ENCODE measurements at regions not wholly inside any gene's neighbourhood (a gene's known extent, or its start where the extent isn't known, plus 50 kb on each side); places are given as distances from the start of the nearest gene placed in this dataset.

DNA sequence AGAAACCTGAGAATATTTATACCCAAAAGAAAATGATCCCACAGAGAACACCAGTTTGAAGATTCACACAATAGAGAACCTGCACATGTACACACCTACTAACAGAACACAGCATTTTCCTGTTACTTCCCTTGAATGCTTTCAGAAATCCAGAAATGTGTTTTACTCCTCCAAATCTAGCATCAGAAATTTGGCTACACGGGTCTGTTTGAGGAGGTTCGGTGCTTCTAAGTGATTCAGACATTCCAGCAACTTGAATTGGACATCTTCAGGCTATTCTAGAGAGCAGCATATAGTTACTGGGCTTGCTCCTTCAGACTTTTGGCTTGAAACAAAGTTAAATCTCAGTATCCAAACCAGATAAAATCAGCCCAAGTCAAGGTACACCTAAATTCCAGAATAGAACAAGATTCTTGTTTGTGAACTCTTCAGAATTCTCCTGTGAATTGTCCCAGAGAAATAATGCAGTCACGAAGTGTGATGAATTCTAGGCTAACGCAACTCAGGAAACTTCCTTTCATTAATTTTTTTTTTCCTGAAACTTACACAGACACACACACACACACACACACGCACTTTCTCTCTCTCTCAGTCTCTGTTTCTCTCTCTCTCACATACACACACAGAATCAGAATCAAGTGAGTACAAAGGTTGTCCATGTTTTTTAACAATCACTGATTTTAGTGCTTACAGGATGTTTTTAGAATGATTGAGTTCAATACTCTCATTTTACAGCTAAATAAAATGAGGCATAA, 278.4 kb upstream of the SNX7 start:
- DNase-seq (ENCODE audit: low read depth in 2 of 2) = no peak

- DNase-seq (ENCODE audit: low read depth in 2 of 2) = no peak
Observed at GRCh38 chr1:98382586-98382985, 278.9 kb upstream of the SNX7 start.

DNA sequence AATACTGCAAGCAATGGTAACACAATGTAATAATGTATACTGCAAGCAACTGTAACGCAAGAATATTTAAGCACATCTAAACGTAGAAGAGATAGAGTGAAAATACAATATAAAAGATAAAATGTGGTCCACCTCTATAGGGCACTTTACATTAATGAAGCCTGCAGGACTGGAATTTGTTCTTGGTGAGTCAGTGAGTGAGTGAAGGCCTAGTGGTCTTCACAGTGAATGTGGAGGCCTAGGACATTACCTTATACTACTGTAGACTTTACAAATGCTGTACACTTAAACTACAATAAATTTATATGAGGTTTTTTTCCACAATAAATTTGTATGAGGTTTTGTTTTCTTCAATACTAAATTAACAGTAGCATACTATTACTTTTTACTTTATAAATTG, 287.4 kb upstream of the SNX7 start:
- no peak for DNase-seq (ENCODE audit: low read depth in 2 of 2)

DNA sequence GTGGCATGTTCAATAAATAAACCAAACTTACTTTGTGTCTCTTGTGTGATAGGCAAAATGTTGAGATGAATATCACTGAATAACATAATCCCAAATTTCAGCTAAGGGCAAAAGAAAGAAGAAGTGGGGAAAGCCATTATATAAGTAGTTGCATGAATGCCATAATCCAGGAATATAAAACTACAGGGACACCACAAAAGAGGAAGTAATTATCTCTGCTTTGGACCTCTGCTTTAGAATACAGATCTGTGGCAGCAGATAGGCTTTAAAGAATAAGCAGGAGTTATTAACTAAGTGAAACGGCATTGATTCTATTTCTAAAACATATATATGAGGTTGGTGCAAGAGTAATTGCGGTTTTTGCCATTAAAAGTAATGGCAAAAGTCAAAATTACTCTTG, 288.5 kb upstream of the SNX7 start:
- DNase-seq (ENCODE audit: low read depth in 2 of 2) = no peak

DNA sequence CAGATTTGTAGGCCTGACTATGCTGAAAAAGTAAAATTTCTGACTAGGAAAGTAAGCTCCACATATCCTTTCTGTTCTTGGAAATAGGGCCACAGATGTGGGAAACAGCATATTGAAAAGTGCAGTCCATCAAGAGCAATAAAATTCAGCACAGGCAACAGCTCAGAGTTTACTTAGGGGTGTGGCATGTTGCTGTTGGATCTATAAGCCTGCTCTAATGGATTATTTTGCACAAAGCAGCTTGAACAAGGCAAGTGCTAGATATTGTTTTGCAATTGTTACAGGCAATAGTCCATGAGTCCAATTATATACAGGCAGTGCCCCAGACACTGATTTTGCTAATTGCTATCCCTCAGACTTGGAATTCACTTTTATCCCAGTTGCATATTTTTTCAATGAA, 289.8 kb upstream of the SNX7 start:
- DNase-seq (ENCODE audit: low read depth in 2 of 2) = no peak

DNA sequence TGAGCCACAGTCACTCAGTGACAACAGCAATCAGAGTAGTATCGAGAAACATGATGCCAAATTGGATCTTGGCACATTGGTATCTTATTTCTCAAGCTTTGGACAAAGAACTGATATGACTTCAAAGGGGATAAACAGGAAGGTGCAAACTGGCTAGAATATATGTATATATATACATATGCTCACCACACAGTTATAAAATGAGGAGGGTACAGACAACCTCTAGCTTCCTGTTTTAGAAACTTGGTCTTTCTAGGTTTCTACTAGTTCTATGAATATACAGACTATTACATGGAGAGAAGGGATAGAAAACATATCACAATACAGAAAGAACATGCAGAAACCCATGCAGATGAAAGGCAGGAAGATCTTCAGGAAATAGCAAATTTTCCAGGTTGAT, 292.1 kb upstream of the SNX7 start:
- DNase-seq (ENCODE audit: low read depth in 2 of 2) = no peak

DNA sequence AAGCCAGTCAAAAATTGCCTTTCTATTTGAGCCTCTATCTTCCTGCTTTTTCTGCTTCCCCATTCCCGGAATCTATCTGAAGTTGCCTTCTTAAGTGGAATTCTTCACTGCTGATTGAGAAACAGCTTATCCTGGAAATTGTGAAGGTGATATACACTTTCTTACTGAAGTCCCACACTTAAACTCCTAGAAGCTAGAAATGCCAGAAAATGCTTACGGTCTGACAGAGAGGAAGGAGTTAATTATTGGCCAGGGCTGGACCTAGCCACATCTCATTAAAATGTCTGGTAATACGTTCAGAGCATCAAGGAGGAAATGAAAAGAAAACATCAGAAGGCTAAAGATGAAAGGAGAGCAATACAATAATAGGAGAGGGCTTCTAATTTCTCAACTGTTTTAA, 292.5 kb upstream of the SNX7 start:
- DNase-seq (ENCODE audit: low read depth in 2 of 2) = no peak

- no peak for DNase-seq (ENCODE audit: low read depth in 2 of 2)
Observed at GRCh38 chr1:98367426-98367825, 294.1 kb upstream of the SNX7 start.

DNA sequence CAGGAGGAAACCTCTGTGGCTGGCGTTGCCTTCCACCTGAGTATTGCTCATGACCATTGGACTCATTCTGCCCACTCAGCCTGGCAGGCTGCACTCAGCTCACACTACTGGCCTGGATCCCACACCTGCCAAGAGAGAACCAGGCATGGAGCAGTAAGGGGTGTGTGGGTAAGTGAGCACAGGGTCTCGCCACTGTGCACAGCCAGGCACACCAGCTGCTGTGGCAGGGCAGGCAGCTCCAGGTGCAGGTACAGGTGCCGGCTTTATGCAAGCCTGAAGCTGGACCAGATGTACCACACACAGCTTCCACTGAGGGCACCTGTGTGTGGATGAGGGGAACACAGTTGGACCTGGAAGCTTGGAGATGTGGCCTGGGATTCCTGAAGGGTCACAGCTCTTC, 295.2 kb upstream of the SNX7 start:
- no peak for DNase-seq (ENCODE audit: low read depth in 2 of 2)

- DNase-seq (ENCODE audit: low read depth in 2 of 2) = no peak
Observed at GRCh38 chr1:98364544-98364943, 297.0 kb upstream of the SNX7 start.

- no peak for DNase-seq (ENCODE audit: low read depth in 2 of 2)
Observed at GRCh38 chr1:98360864-98361263, 300.7 kb upstream of the SNX7 start.

DNA sequence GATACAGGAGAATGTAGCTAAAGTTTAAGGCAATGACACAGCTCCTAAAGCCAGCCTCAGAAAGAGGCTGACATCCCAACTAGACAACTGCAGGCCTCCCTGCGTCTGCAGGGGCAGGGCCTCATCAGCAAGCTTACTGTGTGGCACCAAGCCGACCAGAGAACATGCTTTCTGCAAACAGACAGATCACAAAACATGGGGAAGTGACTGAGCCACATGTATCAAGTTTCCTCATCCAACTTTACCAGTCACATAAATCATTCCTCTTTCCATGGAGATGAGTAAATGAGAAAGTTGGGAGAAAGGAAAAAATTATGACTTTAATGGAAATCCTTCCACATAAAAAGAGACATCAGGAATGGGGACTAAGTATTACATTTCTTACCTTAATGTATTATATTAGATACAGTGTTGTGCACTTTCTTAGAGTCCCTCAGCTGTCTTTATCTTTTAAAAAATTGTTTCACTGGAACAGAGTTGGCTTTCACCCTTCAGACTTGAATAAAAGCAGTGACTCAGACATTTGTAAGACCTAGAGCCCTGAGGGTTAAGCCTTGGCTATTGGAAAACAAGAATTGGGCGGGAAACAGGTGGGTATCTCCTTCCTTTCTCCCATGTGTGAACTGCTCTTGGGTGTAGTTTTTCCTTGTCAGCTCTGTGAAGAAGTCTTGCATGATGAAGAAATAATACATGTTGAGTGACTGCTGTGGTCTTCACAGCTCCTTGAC, 305.7 kb upstream of the SNX7 start:
- no peak for DNase-seq (ENCODE audit: low read depth in 2 of 2)

GRCh38 chr1:98352378-98352777, 309.1 kb upstream of the SNX7 start:
- no peak for DNase-seq (ENCODE audit: low read depth in 2 of 2)

DNA sequence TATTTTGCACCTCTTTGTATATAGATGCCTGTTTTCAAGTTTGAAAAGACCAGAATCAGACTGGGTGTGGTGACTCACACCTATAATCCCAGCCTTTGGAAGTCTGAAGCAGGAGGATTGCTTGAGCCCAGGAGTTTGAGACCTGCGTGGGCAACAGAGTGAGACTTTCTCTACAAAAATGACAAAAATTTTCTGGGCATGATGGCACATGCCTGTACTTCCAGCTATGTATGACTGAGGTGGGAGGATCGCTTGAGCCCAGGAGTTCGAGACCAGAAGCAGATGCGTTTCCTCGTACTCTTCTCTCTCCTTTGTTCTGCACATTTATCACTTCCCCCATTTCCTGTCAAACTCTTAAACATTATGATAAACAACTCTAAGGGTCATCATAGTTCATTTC, 310.0 kb upstream of the SNX7 start:
- no peak for DNase-seq (ENCODE audit: low read depth in 2 of 2)

DNA sequence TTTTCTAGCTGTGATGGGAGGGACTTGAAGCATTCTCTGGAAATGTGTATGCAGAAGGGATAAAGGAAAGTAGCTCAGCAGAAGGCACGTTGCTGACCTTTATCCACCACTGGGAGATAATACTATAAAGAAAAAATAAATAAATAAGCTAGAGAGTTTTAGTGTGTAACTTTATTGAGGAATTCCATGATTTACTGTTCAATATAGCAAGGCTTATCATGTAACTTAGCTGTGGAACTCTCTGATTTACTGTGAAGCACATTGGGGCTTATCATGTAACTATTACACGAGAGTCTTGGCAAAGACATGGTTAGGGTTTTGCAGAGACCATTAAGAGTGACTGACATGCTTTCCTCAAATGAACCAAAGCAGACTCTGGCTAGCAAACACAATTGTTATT, 316.1 kb upstream of the SNX7 start:
- DNase-seq (ENCODE audit: low read depth in 2 of 2) = no peak

DNA sequence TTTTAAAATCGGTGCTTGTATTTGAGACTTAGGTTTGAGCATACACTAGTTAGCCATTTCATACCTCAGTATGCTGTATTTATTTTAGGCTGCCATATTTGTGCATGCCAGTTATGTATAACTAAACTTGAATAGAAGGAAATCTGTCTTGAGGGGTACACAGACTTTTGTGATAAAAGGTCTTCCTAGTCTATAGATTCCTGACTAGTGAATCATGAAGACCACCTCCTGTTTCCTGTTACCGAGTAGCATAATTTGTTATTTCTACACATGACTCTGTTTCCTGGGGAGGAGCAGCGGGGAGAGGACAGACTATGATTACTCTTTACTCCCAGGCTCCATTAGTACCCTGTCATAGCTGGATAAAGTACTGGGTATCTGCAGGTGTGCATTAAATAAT, 316.8 kb upstream of the SNX7 start:
- no peak for DNase-seq (ENCODE audit: low read depth in 2 of 2)

GRCh38 chr1:98342566-98342965, 319.0 kb upstream of the SNX7 start:
- no peak for DNase-seq (ENCODE audit: low read depth in 2 of 2)

DNA sequence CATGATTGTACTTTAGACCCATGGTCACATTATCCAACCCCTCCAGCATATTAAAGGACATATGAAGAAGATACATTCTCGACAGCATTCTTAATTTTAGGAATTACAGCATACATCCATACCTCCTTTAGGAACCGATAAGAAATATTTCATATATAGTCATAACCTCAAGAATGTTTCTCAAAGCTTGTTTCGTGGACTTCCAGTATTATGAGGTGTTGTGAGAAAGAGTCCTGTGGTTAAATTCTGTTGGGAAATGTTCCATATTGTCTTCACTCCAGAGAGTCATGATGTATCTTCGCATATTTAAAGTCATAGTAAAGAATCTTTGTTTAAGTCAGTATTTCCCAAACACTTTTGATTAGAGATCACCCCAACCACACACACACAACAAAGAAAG, 321.0 kb upstream of the SNX7 start:
- no peak for DNase-seq (ENCODE audit: low read depth in 2 of 2)

DNA sequence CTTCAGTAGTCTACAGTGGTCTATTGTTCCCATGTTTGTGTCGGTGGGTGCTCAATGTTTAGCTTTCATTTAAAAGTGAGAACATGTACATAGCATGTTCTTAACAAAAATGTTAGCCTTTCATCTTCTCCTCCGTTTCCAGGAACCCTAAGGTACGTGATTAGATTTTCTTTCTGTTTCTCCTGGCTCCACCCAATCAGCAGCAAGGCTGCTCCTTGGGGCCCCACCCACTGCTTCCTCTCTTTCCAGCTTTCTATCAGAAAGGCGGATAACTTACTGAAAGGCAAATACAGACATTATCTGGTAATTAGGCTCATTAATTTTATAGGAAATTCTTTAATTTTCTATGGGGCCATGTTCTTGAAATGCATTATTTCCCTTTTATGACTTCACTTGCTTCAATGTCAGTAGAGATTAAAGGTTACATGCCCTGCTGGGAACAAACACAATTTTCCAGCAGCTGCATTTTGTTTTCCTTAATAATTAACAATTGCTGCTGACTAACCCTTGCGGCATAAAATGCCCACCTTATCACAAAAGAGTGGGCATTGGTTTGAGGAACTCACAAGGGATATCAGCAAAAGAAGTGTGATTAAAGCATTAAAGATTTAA, 324.9 kb upstream of the SNX7 start:
- DNase-seq (ENCODE audit: low read depth in 2 of 2) = no peak

DNA sequence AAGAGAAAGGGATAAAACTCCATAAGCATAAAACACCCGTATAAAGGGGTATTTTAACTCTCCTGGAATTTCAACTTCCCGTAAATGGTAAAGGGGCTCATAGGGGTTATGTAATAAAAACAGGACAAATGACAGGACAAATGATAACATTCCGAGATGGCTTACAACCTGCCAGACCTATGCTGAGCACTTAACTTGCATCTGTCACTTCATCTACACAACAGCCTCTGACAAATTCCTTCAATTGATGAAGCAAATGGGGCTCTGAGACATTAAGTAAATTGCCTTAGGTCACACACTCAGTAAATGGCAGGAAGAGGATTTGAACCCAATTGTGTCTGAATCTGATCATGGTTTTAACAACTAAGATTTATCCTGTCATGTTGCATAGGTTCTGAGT, 327.6 kb upstream of the SNX7 start:
- DNase-seq (ENCODE audit: low read depth in 2 of 2) = no peak

DNA sequence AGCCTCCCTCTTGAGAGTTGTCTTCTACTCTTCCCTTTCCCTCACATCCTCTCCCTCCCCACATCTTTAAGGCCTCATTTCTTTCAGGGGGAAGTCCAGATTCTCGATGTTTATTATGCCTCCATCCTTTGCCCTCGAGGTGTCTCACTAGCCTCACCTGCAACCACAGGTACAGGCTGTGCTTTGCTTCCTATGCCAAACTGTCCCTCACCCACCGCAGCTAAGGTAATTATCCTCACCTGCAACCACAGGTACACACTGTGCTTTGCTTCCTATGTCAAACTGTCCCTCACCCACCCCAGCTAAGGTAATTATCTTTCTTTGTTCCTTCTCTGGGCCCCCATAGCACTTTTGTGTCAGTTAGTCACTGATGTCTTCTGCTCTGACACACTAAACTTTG, 328.1 kb upstream of the SNX7 start:
- DNase-seq (ENCODE audit: low read depth in 2 of 2) = no peak

- no peak for DNase-seq (ENCODE audit: low read depth in 2 of 2)
Observed at GRCh38 chr1:98331718-98332311, 329.7 kb upstream of the SNX7 start.

DNA sequence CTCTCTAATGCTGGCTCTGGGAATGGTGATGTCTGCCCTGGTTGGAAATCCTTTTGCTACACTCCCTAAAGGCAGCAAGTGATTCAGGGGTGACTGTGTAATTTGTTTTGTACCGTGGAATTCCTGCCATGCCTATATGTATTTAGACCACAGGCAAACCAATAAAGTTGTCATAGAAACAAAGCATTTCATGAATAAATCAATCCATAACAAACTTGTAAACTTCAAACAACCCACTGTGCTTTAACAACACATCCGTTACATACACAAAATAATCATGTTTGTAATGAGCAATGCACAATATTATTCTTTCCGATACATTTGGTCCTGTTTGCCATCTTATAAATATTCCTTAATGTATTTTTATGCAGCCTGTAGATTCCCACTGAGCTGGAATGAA, 330.3 kb upstream of the SNX7 start:
- DNase-seq (ENCODE audit: low read depth in 2 of 2) = no peak
